HuH-7 (cell line): ENCODE measurements at regions not wholly inside any gene's neighbourhood (a gene's known extent, or its start where the extent isn't known, plus 50 kb on each side); places are given as distances from the start of the nearest gene placed in this dataset.
A peak's percentile ranks its signal among the peaks of the same experiment; 100 is the strongest.

ENCODE experiments used
- DNase-seq: peaks from one replicate; pipeline ENCODE4 v3.0.0; 2011; ENCODE audit warnings: low spot score

- no peak for DNase-seq
These were observed 390.1 kb downstream of the ANKRD50 start for GRCh38 chr4:124322234-124323065.

GRCh38 chr4:124325690-124326089, 386.8 kb downstream of the ANKRD50 start:
- DNase-seq, result no peak

GRCh38 chr4:124329134-124329533, 383.4 kb downstream of the ANKRD50 start:
- DNase-seq, result no peak

GRCh38 chr4:124330045-124330444, 382.5 kb downstream of the ANKRD50 start:
- DNase-seq, result no peak

DNA sequence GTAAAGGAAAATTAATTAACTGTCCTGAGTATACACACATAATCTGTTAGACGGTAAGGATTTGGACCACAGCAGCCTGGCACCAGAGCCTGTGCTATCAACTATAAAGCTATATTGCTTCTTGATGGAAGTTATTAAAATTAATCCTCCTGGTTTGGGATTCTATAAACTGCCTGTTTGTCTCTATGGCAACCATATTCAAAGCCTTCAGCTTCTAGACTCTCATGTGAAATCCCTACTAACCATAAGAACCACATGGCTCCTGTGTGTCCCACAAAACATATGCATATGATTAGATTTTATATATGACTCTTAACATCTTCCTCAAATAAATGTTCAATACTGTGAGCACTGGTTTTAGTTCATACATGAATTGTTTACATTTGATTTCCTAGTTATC, 380.8 kb downstream of the ANKRD50 start:
- DNase-seq, result no peak

DNA sequence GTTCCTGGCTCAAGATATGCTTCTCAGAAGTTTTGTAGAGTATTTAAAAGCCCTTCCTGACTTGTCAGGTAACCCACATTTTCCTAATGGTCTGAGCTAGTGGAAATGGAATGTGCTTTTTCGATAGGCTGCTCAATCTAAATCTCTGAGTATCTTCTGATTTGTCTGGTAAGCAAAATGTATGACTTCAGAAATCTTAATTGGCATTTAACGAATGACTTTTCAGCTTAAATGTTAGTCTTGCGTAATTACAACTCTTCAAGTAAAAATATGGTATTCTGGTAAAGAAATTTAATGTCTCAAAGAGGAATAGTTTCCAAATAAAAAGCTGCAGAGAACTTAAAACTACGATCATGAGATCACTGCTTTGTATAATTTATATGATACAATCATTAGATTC, 379.1 kb downstream of the ANKRD50 start:
- no peak for DNase-seq

DNA sequence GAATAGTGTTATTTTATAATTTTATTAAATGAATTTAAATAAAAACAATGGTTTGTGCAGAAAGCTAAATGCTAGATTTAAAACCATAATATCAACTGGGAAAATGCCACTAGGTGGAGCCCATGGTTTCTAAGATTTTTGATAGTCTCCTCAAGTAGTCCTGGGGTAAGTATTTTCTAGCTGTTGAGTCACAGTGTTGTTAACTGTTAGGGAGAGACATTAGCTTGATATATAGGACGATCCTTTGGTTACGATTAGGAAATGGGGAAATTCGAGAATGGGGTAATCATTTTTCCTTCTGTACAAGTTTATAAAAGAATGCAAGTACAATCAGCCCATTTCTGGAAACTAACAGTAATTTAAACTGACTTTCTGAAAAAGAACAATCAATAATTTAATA, 378.4 kb downstream of the ANKRD50 start:
- peak; percentile 24 for DNase-seq

DNA sequence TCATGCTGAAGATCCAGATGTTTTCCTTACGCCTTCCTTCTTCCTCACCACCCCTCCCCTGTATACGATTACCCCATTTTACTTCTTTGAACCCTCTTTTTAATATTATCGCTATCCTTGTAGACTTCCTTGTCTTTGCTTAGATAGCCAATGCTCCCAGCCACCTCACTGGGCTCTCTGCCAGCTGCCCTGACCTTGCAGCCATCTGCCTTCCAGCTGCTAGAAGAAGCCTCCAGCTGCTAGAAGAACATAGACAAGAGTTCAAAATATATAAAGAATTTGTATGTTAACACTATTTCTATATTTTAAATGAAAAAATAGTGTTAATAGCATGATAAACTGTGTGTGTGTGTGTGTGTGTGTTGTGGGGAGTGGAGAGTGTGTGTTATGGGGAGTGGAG, 374.7 kb downstream of the ANKRD50 start:
- DNase-seq, result no peak

- DNase-seq, result no peak
These were observed 368.8 kb downstream of the ANKRD50 start for GRCh38 chr4:124343661-124344171.

DNA sequence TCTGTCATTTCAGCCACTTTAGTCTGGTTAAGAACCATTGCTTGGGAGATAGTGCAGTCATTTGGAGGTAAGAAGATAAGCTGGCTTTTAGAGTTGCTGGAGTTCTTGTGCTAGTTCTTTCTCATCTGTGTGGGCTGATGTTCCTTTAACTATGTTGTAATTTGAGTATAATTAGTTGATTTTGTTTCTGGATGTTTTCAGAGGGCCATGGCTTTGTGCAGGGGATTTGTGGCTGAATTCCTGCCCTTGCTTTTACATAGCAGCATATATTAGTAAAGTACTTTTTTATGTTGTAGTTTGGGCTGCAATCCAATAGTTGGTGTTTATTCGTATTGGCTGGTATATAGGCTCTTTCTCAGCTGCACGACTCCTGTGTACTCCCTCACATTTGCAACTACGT, 339.6 kb downstream of the ANKRD50 start:
- DNase-seq, result no peak

GRCh38 chr4:124386163-124386562, 326.4 kb downstream of the ANKRD50 start:
- no peak for DNase-seq

DNA sequence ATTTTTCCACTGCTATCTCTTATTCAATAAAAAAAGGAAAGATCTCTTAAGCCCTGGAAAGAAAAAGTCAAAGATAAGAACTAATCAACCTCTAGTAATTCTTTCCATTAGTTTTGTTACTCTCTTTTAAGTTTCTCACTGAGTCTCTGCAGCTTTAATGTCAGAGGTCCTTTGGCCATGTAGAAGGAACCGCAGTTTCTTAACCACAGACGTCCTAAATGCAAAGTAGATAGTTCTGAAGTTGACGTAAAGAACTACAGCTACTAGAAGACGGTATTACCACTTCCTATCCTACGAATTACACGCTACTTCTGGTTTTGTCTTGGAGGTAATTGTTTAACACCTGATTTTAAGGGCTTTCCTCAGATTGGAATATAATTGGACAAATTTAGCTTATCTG, 325.9 kb downstream of the ANKRD50 start:
- no peak for DNase-seq

GRCh38 chr4:124389591-124389990, 322.9 kb downstream of the ANKRD50 start:
- no peak for DNase-seq

GRCh38 chr4:124390861-124391260, 321.7 kb downstream of the ANKRD50 start:
- no peak for DNase-seq

DNA sequence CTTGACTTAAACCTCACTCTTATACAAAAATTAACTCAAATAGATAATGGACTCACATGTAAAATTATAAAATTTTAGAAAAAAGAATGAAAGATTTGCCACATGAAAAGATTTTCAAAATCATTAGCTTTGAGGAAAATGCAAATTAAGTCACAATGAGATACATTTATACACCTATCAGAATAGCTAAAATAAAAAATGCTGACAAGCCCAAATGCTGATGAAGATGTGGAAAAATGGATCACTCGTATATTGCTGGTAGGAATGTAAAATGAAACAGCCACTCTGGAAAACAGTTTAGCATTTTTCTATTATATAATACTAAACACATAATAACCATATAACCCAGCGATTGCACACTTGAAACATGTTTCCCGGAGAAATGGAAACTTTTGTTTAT, 316.2 kb downstream of the ANKRD50 start:
- no peak for DNase-seq

GRCh38 chr4:124401606-124402005, 310.9 kb downstream of the ANKRD50 start:
- DNase-seq, result no peak

DNA sequence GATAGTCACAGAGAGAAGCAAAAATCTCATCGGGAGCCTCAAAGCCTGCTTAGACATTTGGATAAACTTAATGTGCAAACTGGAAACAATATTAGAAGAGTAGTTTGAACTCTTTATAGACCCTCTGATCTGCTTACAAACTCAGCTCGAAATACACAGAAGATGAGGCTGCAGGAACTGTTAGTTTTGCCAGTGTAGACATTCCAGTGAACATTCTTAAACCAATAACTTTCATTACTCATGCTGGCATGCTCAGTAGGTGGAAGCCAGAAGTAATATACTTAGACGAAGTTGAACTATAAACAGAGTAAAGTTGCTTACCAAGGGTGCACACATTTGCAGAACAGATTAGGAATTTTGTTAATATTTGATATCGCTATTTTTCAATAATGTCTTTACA, 303.5 kb downstream of the ANKRD50 start:
- no peak for DNase-seq

- no peak for DNase-seq
These were observed 298.1 kb downstream of the ANKRD50 start for GRCh38 chr4:124414276-124415040.

DNA sequence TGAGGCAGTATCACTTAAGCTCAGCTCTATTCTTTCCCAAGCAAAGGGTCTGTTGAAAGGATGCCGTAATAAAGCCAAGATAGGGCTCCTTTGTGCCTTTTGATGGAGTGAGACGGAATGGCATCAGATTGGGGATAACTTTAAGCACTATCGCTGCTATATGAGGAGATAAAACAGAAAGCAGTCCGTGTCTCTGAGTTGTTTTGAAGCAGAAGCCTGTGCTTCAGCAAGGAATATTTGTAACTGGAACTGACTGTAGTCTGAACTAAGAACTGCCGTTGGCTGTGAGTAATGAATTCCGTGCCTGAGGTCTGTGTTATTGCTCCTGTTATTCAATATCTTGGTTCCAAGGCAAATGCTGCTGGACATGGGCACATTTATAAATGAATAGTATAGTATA, 297.4 kb downstream of the ANKRD50 start:
- no peak for DNase-seq

DNA sequence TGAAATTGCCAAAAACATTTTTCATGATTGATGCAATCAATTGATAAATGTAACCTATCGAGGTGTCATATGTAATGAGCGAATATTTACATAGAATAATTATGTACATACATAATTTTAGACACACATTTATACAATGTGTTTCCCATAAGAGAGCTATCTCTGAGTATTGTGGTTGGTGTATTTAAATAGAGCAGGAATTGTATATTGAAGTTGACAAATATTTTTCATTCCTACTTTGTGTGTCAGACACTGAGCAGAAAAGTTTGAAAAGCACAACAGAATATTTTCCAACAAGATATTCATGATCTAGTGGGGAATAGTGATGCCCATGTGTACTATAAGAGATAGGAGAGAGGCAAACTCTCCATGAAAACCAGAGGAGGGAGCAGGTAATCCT, 295.2 kb downstream of the ANKRD50 start:
- DNase-seq, result no peak

DNA sequence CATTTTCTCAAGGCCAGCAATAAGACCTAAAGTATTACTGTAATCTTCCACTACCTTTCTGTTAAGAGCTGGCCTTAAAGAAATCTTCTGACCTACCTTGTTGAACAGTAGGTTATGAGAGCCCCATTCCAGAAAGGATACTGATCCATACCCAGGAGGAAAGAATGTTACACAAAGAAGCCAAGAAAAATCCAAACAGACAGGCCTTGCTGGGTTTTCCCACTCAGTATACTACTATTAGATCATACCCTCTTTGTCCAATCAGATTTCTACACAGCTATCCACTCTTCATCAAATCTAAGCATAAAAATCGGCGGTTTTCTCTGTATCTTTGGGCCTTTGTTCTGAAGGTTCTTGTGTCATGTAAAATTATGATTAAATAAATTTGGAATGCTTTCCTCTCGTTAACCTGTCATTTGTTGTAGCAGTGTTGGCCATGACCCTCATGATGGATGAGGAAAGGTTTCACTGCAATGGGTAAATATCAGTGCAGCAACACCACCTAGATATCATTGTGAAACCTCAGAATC, 292.3 kb downstream of the ANKRD50 start:
- DNase-seq, result no peak

DNA sequence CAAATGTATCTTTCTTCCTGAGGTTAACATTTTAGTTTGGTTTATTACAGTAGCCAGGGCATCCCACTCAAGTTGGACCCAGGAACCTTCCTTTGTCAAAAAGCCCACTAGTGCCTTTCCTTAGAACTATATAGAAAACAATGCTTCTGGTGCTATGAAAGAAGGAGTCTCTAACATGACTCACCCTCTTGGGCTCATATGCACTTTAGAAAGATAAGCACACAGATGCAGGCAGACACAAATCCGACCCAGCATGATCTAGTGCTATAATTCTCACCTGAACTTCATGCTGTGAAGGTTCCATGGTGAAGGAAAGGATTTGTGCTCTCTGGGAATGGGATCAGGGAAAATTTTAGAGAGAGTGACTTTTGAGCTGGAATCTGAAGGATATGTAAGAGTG, 289.4 kb downstream of the ANKRD50 start:
- no peak for DNase-seq

DNA sequence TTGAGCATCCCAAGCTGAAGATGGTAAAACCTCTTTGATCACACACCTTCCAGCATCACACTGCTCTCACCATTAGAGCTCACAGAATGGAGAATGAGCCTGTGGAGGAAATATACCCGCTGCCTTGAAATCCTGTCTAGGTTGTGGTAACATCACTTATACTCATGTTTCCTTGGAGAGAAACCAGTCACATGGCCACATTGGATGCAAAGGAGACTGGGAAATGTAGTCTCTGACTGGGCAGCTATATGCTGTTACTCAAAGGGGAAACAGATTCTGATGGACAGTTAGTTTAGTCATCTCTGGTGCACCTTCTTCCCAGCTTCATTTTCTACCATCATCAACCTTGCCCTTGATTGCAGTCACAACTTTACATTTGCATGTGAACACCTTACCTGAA, 286.3 kb downstream of the ANKRD50 start:
- DNase-seq, result no peak
